ENCODE measurements at regions not wholly inside any gene's neighbourhood (a gene's known extent, or its start where the extent isn't known, plus 50 kb on each side); places are given as distances from the start of the nearest gene placed in this dataset.

DNA sequence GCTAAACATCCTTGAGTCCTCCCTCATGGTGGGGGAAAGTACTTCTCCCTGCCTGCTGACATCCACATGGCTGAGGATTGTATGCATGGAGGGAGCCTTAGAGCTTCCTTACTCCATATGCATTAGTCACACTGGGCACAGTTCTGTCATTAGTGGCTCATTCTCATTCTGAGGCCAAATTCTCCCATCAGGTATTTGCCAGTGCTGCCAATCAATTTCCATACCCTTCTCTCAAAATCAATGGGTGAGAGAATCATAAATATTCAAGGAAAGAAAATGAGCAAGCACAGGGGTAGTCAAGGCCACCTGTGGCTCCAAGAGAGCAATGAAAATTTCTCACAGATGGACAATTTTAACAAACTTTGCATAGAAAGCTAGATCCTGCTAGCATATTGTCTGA, 422.6 kb upstream of the SETBP1 start:
- Histone ChIP-seq H3K9me3 (no peaks in the 10 kb centered on the region), H3K36me3 (no peaks in the 10 kb centered on the region), H3K27me3 (no peaks in the 10 kb centered on the region), H3K27ac (no peak overlapping the region), H3K4me3 (no peak overlapping the region), H3K4me1 (no peaks in the 10 kb centered on the region)
- DNase-seq (no peak), ATAC-seq (no peak)
- TF ChIP-seq POLR2A (IDR thresholded peaks at IDR 0.05) (no peak), CTCF (IDR thresholded peaks at IDR 0.05 in 4 of 5, conservative IDR thresholded peaks at IDR 0.05 in 1 of 5) (no peak)
- in situ Hi-C loops (cut with MboI; ENCODE audit: low sequenced_read_pairs in 4 of 4) = no loop called here
- intact Hi-C loops (cut with DNase I; ENCODE audit: low total_unique reads) = no loop called here

DNA sequence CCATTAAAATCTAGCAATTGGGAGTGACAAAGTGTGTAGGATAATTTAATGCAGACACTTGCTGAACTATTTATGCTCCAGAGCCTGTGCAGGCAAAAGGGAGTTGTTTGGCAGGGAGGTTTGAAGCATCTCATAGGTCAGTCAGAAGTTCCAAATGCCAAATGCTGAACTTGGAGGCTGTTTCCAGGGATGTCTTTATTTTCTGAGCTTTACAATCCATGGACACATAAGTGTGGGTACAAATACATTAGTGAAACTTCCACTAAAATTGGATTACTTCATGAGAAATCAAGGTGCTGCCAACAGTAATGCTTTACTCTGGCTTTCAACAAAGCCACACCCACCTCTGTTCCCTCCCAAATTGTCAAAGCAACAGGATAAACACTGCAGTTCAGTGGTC, 422.1 kb upstream of the SETBP1 start:
- DNase-seq (no peak), ATAC-seq (no peak)
- TF ChIP-seq POLR2A (IDR thresholded peaks at IDR 0.05) (no peak), CTCF (IDR thresholded peaks at IDR 0.05 in 4 of 5, conservative IDR thresholded peaks at IDR 0.05 in 1 of 5) (no peak)
- Histone ChIP-seq H3K4me1 (no peaks in the 10 kb centered on the region), H3K27me3 (no peaks in the 10 kb centered on the region), H3K27ac (no peak overlapping the region), H3K4me3 (no peak overlapping the region), H3K9me3 (no peaks in the 10 kb centered on the region), H3K36me3 (no peaks in the 10 kb centered on the region)
- intact Hi-C loops (cut with DNase I; ENCODE audit: low total_unique reads) (no loop called here), in situ Hi-C loops (cut with MboI; ENCODE audit: low sequenced_read_pairs in 4 of 4) (no loop called here)

DNA sequence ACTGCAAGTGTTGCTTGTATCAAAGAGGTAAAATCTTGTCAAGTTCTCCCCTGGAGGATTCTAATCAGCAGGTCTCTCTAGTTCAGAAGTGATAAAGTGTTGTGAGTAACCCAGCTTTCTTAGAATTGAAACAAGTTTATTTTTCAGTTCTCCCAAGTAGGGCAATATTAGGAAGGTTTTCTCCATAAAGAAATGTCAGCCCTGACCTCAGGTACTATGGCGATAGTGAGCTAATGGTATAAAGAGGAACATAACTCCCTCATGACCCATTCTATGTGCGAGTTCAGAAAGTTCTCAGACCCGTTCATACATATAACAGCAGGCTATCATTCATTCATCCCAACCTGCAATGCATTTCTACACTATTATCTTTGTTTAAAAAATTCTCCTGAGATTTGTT, 421.1 kb upstream of the SETBP1 start:
- in situ Hi-C loops (cut with MboI; ENCODE audit: low sequenced_read_pairs in 4 of 4) (no loop called here), intact Hi-C loops (cut with DNase I; ENCODE audit: low total_unique reads) (no loop called here)
- H3K4me3 ChIP-seq = no peak overlapping the region
- TF ChIP-seq CTCF (IDR thresholded peaks at IDR 0.05 in 4 of 5, conservative IDR thresholded peaks at IDR 0.05 in 1 of 5) = no peak
- no peak for TF ChIP-seq POLR2A (IDR thresholded peaks at IDR 0.05)
- no peaks in the 10 kb centered on the region for H3K4me1 ChIP-seq
- H3K9me3 ChIP-seq = no peaks in the 10 kb centered on the region
- DNase-seq (no peak), ATAC-seq (no peak)
- H3K27ac ChIP-seq = no peak overlapping the region
- H3K27me3 ChIP-seq = no peaks in the 10 kb centered on the region
- H3K36me3 ChIP-seq = no peaks in the 10 kb centered on the region

DNA sequence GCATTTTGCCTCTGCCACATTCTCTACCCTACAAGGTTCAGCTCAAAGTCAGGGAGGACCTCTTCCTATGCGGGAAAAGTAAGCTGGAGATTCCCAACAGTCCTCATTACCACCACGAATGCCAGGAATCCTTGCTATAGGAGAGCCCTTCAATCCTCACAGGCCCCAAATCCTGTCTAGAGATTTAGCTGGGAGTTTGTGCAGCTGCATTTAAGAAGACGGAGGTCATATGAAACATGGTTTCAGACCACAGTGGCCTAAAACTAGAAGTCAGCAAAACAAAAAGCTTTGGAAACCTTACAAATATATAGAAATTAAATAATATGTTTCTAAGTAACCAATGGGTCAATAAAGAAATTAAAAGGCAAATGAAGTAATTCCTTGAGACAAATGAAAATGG, 415.3 kb upstream of the SETBP1 start:
- no peak for TF ChIP-seq CTCF (IDR thresholded peaks at IDR 0.05 in 4 of 5, conservative IDR thresholded peaks at IDR 0.05 in 1 of 5)
- TF ChIP-seq POLR2A (IDR thresholded peaks at IDR 0.05) = no peak
- DNase-seq = no peak
- no peak overlapping the region for H3K27ac ChIP-seq
- in situ Hi-C loops (cut with MboI; ENCODE audit: low sequenced_read_pairs in 4 of 4) = no loop called here
- intact Hi-C loops (cut with DNase I; ENCODE audit: low total_unique reads) = no loop called here
- H3K4me1 ChIP-seq = no peaks in the 10 kb centered on the region
- no peaks in the 10 kb centered on the region for H3K27me3 ChIP-seq
- no peaks in the 10 kb centered on the region for H3K36me3 ChIP-seq
- H3K4me3 ChIP-seq = no peak overlapping the region
- no peaks in the 10 kb centered on the region for H3K9me3 ChIP-seq
- no peak for ATAC-seq

DNA sequence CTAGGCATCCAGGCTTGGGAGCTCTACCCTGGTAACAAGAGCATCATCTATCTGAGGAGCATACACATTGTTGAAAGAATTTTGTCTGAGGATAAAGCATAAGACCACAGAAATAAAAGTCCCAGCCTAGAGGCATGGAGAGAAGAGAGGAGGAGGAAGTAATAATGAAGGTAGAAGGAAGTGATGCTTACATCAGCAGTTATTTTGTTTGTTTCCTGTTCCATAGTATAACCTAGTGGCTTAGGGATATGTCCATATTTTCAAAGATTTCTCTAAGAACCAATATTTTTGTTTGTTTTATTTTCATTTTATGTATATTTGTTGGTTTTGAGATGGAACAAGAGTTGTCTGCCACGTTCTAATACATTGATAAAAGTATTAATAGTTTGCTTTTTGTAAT, 407.4 kb upstream of the SETBP1 start:
- intact Hi-C loops (cut with DNase I; ENCODE audit: low total_unique reads) (no loop called here), in situ Hi-C loops (cut with MboI; ENCODE audit: low sequenced_read_pairs in 4 of 4) (no loop called here)
- no peaks in the 10 kb centered on the region for H3K27me3 ChIP-seq
- no peak for TF ChIP-seq POLR2A (IDR thresholded peaks at IDR 0.05)
- TF ChIP-seq CTCF (IDR thresholded peaks at IDR 0.05 in 4 of 5, conservative IDR thresholded peaks at IDR 0.05 in 1 of 5) = no peak
- ATAC-seq (no peak), DNase-seq (no peak)
- H3K4me3 ChIP-seq = no peak overlapping the region
- no peak overlapping the region for H3K27ac ChIP-seq
- no peaks in the 10 kb centered on the region for H3K36me3 ChIP-seq
- no peaks in the 10 kb centered on the region for H3K4me1 ChIP-seq
- no peaks in the 10 kb centered on the region for H3K9me3 ChIP-seq
